GM21526 (cell line): ENCODE measurements at regions not wholly inside any gene's neighbourhood (a gene's known extent, or its start where the extent isn't known, plus 50 kb on each side); places are given as distances from the start of the nearest gene placed in this dataset.
"Not testable (repeated sequence)": the region's sequence is repeated elsewhere in the genome, so short reads cannot be mapped to it uniquely, and the experiment has no call there.

Source experiments
- ATAC-seq: cut with Tn5 transposase; IDR thresholded peaks from one replicate; pipeline ENCODE4 v1.9.1; 2021; ENCODE audit warnings: moderate library complexity; ENCODE audit not compliant: unreplicated experiment, low FRiP score

DNA sequence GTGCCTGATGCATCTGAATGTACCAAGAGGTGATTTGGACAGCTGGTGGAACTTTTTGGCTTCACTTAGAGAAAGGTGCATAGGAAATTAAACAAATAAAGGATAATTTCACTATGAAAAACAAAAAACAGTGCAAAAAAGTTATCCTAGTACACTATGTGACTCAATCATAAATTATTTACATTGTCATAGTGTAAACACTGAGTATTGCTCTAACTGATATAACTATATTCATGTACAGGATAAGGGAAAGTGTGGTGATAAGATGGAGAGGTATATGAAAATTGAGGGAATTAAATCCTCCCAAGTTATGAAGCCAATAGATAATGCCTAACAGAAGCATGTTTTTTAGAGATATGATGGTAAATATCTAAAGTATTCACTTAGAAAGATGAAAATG lies 50.2 kb upstream of the CPNE4 start:
- ATAC-seq: no peak

DNA sequence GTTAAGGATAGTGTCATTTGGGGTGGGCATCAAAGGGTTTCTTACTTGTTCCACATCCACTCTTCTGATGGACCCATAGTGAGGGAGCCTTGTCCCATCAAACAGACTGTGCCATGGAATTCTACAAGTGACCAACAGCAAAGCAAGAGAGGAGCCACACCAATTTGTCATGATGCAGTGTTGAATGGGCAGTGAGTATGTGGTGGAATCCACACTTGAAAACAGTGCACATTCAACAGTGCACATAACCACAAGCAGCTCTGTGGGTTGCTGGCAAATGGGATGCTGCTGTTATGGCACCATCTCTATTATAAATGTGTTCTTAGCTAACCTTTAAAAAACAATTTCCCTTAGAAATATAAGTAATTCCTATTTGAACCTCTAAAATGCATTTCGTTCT lies 52.5 kb upstream of the CPNE4 start:
- no peak for ATAC-seq

DNA sequence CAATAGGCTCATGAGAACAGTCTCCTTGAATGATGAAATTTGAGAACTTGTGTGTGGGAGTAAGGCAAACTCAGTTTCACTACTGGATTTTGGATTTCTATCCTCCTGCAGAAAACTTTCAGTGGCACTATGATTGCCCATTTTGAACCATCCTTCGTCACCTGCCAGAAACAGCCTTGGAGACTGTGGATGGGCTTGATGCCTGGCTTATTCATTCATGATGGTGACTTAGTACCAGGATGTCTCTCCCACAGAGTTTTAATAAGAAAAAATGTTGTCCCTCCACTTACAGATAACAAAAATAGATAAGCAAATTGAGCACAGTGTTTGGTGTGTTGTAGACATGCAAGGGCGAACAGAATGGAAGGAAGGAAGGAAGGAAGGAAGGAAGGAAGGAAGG lies 53.5 kb upstream of the CPNE4 start:
- no peak for ATAC-seq

DNA sequence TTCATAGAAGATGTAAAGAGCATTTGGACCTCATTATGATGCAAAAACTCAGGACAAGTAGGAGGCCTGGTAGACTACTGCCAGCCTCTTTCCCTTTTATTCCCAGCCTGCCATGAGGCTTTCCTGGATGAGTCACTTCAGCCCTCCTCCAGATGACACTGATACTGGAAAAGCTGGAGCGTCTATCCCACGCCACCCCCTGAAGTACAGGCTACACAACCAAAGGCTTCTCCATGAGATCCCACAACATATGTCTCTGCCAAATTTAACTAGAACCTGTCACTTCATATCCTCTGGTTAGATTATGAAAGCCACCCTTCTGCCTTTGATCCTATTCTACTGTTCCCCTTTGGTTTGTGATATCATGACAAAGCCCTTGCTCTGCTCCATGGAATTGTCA lies 56.1 kb upstream of the CPNE4 start:
- no peak for ATAC-seq

DNA sequence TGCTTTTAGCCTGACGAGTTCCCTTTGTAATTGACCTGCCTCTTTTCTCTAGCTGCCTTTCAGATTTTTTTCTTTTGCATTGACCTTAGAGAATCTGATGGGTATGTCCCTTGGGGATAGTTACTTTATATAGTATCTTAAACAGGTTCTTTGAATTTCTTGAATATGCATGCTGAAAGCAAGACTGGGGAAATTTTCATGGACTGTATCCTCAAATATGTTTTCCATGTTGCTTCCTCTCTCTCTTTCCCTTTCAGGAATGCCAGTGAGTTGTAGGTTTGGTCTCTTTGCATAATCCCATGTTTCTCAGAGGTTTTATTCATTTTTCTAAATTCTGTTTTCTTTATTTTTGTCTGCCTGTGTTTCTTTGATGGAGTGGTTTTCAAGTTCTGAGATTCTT lies 81.8 kb upstream of the CPNE4 start:
- no peak for ATAC-seq

DNA sequence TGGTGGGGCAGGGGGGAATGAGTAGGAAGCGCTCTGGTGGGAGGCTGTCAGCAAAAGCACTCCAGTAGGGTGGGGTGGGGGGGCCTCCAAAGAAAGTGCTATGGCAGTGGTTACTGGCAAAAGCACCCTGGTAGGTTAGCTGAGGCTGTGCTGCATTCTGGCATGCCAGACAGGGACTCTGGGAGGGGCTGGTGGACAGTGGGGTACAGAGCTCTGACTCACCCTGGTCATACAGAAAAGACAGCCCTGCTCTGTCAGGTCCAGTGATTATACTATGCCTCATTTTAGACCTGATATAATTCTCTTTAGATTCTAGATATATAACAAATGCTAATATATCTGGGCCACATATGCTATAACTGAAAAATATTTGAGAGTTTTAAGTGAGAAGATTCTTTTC lies 82.8 kb upstream of the CPNE4 start:
- ATAC-seq: no peak

DNA sequence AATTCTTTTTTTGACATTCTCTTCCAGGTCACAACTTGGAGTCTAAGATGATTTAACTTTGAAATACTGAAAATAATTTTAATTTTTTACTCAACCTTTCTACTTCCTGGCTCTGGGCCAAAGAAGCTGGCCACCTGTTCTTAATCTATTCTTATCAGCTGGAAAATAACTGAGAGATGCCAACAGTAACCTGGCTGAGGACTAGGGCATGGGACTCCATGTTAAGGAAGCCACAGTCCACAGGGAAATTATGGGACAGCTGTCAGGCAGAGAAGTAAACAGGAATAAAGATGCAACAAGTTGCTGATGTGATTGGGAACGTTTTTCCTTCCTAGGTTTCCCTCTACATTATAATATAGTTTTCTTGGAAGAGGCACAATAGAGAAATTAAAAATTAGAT lies 84.7 kb upstream of the CPNE4 start:
- no peak for ATAC-seq

DNA sequence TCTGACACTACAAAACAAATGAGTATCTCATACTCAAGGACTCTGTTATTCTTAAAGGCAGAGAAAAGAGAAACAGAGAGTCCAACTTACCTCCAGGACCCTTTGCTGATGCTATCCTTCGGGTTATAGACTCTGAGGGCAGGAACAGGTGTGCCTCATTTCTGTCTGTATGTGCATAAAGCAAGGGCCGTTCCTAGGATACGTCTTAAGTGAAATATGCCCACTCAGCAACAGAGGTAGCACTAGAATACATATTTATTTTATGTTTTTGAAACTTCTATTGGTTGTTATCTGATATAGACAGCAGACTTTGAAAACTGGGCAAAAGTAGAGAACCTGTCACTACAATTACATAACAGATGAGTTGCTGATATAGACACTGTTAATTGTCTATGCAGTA lies 89.3 kb upstream of the CPNE4 start:
- ATAC-seq: no peak

DNA sequence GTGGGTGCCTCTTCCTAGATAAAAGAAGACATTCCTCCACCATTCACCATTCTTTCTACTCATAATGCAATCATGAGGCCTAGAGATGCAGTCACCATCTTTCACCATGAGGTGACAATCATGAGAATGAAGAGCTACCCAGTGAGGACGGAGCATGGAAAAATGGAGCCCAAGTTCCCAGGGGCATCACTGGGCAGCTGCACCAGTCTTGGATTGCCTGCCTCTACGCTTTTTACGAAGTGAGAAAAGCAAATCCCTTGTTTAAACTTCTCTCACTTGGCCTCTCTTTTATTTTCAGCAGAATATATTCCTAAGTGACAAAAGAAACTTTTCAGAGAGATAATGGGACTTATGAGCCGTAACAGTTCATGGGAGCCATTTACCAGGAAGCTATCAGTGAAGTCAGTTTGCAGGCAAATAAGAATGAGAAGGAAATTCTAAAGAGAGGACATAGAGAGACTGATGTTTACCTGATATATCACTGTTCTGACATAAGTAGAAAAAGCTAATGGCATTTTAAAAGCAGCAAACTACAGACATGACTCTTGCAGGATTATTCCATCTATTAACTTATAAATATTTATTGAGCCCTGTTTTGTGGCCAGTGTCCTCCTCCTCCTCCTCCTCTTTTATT lies 90.0 kb upstream of the CPNE4 start:
- ATAC-seq: no peak

DNA sequence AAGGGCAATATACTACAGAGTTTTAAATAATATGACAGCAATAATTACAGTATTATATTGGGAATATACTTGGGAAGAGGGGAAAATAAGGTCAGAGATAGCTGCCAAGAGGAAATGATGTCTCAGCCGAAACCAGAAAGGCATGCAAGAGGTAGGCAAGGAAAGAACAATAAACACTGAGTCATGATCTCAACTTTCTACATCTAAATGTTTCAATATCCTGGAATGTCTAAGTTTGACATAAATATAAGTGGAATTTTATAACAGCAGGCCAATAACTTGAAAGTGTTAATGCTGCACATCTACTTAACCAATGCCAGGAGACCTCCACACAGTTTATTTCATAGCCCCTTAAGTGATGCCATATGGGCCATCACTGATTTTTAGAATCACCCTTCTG lies 99.8 kb upstream of the CPNE4 start:
- ATAC-seq: no peak

DNA sequence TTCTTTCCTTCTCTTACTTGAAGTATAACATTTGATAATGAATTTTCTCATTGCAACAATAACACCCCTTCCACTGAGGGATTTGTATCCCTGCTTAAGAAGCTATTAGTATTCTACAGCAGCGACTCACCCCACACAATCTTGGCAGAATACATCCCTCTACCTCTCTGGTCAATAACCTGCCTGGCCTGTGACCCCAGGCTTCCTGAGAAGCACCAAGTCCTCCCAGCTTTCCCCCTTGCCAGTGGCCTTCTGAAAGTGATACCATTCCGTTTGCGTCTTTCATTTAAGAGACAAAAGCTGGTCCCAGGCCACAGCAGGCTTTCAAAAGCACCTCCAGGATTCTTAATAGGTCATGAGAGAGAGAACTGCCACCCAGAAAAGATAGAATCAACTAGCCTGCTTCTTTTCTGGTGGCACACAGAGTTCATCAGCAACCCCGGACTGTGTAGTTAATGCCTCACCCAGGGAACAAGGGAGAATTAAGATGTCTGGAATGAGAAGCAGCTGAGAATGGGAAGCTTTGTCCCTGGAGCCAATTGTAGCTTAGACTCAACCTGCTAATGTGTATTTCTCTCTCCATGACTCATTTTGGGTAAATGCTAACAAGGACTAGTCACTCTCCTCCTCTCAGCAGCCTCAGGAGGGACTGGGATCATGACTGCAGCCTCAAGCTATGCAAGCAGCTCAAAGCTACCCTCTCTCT lies 101.0 kb upstream of the CPNE4 start:
- ATAC-seq: no peak

DNA sequence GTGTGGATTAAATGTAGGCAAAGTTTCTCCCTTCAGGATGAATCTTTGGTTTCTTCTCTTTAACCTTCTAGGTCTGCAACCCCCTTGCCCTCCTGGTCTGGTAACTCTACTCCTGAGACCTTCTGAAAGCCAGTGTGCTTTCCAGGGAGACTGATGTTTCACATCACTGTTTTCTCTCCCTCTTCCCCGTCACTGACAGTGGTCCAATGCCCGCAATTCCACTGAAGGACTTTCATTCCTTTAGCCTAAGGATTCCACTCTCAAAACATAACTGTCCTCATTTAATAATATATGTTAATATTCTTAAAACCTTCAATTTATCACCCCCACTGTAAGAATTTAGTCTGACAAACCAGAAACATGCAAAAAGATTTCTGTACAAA lies 101.5 kb upstream of the CPNE4 start:
- ATAC-seq: no peak

DNA sequence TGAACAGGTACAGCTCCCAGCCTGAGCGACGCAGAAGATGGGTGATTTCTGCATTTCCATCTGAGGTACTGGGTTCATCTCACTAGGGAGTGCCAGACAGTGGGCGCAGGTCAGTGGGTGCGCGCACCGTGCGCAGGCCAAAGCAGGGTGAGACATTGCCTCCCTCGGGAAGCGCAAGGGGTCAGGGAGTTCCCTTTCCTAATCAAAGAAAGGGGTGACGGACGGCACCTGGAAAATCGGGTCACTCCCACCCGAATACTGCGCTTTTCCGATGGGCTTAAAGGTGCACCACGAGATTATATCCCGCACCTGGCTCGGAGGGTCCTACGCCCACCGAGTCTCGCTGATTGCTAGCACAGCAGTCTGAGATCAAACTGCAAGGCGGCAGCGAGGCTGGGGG lies 102.1 kb upstream of the CPNE4 start:
- not testable (repeated sequence) for ATAC-seq

DNA sequence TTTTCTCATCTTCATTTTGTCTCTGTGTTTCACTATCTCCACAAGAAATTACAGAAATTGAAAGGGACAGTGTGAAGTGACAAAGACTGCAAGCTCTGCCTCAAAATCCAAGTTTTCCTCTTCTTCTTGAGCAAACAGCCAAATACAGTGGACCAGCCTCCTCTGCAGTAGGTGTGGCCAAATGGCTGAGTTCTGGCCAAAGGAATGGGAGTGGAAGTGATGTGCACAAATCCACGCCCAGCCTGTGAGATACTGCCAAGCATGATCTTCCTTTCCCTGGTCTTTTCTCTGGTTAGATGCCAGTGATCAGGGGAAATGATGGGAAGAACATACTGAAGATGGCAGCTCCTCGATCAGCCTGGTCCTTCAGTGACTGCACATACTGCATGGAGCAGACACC lies 111.0 kb upstream of the CPNE4 start:
- ATAC-seq: no peak

DNA sequence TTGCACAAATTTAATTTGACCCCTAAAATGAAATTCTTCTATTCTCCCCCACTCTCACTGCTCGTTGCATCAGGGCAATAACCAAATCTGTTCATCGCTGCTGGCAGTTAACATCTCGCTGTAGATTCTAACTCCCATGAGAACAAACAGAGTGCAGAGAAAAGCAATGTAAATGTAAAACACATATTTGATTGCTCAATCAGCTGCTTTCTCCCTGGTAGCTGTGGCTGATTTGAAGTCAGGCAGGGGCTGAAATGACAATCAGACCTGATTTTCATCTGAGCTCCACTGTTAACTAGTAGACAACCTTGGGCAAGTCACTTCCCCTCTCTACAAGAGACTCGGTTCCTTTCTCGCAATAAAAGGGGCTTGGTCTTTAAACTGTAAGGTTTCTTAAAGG lies 119.8 kb upstream of the CPNE4 start:
- no peak for ATAC-seq

DNA sequence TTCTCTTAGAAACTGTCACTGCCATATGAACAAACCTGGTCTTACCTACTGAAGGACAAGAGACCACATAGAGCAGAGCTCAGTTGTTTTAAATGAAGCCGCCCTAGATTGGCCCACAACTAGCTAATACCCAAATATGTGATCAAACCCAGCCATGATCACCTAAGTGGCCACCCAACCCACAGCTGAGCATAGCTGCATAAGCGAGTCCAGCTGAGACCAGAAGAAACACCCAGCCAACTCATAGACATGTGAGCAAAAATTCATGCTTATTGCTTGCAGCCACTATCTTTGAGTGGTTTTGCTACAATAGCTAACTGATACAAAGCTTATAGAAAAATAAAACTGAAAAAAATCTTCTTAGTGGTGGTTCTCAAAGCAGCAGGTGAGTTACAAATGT lies 124.3 kb upstream of the CPNE4 start:
- ATAC-seq: no peak

DNA sequence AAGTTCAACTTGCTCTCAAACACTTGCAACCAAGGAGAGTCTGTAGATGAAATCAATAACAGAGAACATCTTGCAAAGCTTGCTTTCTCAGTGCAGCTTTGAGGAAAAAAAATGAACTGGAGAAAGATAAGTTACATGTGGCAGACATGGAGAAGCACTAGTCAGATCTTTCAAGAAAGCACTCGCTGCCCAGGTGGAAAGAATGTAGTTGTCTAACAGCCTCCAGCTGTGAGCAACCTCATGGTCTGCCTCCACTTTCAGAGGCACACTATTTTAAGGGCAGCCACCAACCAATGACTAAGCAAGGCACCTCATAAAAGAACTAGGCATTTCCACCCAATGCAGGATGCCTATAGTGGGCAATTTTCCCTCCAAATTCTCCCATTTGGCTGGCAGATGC lies 125.4 kb upstream of the CPNE4 start:
- ATAC-seq: no peak

DNA sequence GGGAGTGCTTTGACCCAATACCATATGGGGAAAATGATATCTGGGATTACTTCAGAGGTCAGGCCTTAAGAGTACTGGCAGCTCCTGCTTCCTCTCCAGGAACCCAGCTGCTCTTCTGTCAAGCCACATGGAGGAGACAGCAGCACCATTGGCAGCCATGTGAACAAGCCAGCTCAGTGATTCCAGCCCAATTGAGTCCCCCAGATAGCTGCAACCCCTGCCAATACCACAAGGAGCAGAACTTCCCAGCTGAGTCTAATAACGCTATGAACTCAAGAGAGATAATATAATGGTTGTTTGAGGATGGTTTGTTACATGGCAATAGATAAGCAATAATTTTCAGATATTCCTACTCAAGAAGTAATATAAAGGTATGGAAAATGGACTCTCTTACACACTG lies 126.8 kb upstream of the CPNE4 start:
- no peak for ATAC-seq

DNA sequence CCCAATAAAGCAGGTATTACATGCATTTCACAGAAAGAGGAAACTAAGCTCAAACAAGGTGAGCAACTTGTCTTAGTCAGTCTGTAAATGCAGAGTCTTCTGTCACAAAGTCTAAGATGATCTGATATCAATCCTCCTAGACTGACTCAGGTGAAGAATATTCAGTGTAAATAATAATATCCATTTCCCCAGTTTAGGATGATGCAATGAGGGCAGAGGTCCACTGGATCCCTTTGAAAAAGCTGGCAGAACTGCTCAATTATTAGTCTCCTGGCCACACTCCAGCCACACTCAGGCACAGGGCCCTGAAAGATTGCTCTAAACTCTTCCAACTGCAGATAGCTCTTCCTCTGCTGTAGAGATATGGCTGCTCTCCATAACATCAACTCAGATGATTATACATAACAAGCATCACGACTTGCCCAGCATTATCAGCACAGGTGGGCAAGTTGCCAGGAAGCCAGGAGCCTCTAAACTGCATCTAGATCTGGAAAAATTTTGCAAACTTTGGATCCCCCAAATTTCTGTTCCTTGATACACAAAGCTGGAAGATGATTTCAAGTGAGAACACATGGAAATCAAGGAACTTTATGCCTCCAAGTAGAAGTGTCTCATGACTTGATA lies 129.8 kb upstream of the CPNE4 start:
- no peak for ATAC-seq

DNA sequence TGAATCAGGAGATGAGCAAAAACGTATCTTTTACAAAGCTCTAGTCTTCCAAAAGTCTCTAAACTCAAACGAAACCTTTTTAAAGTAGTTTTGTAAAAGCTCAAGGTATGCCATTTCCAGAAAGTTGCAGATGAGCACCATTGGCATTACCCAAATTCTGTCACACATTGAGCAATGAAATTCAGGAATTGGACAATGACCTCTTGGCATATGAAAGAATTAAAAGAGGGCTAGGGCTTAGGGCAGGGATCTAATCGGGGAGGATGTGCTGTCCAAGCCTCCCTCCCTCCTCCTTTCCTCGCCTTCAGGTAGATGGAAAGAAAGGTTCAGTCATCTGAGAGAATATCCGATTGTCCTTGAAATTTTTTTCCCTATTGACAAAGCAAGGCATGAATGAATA lies 133.1 kb upstream of the CPNE4 start:
- ATAC-seq: no peak

DNA sequence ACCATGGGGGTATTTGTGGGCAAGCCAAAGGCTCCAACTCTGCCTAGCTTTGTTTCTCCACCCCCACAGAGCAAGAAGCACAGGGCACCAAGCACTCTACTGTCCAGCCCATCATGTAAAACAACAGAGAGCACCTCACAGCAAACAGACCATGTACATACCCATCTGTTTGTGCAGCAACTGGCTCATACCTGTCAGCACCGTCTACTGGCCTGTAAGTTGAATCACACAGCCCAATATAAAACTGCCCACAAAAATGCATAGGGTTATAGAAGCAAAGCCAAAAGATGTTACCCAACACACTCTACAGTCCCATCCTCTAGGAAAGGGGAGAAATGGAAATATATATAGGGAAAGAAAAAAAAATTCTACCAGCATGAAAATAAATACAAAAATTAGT lies 139.7 kb upstream of the CPNE4 start:
- no peak for ATAC-seq

DNA sequence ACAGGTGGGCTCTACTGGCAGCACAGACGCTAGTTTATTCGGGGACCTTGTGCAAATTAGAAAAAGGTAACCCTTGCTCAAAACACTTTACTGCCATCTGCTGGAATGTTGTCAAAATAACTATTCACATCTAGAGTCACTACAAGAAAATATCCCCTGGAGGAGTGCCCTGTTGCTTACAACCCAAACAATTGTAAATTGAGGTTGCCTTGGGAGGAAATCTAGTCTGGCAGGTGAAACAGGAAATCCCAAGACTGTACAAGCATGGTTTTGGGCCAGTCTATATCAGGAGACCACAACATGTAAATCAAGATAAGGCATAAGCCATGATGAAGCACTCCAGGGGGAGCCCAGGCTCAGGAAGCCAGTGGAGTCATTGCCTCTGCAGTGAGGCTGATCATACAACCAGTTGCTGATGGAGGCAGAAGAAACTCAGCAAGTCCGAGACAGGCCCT lies 136.8 kb upstream of the ACP3 start:
- peak; percentile 65 for ATAC-seq
